ENCODE measurements at regions not wholly inside any gene's neighbourhood (a gene's known extent, or its start where the extent isn't known, plus 50 kb on each side); places are given as distances from the start of the nearest gene placed in this dataset.

DNA sequence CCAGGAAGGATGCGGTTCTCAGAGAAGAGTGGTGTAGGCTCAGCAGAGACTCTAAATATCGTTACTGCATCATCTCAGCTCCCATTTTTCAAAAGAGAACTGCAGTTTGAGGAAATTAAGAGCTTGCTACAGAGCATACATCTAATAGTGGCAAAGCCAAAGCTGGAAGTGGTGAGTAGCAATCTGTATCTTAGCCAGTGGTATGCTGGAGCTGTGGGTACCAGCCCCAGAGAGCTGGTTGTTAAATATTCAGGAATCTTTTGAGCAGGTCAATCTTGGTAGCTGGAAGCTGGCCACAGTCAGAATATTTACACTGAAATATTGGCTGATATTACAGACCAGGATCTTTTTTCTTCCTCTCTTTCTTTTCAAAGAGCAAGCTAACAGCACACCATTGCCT is 88.4 kb upstream of the STEAP1B start:
- Histone ChIP-seq H3K36me3 (ENCODE audit: control insufficient read depth, insufficient read depth, low read length) (no peaks in the 10 kb centered on the region), H3K4me3 (replicated peaks in 1 of 4; ENCODE audit: control extremely low read depth in 1 of 4, insufficient read depth in 1 of 4, low read depth in 3 of 4, low read length in 4 of 4) (no peak overlapping the region), H3K9me3 (ENCODE audit: control insufficient read depth, insufficient read depth, low read depth, low read length) (no peaks in the 10 kb centered on the region), H3K4me2 (ENCODE audit: extremely low read depth, insufficient read depth, low read length) (no peak overlapping the region), H3K9ac (ENCODE audit: insufficient read depth, low read length) (no peak overlapping the region), H2AFZ (ENCODE audit: low read length) (no peak overlapping the region), H3K27ac (ENCODE audit: insufficient read depth, low read length) (no peak overlapping the region), H3K4me1 (ENCODE audit: control insufficient read depth, extremely low read depth, insufficient read depth, low read length) (peaks cover 12% of the 10 kb centered on the region), H3K79me2 (ENCODE audit: control insufficient read depth, insufficient read depth, low read length) (no peaks in the 10 kb centered on the region), H4K20me1 (ENCODE audit: control insufficient read depth, extremely low read depth, insufficient read depth, low read length) (no peaks in the 10 kb centered on the region), H3K27me3 (ENCODE audit: control insufficient read depth, insufficient read depth, low read length) (no peaks in the 10 kb centered on the region)
- peak in 1 of 2 donors; percentile 57 for DNase-seq (ENCODE audit: low read depth in 2 of 2)
- TF ChIP-seq EZH2 (IDR thresholded peaks at IDR 0.05; ENCODE audit: low read length, missing control alignments), result no peak
- TF ChIP-seq, protein P1, sequence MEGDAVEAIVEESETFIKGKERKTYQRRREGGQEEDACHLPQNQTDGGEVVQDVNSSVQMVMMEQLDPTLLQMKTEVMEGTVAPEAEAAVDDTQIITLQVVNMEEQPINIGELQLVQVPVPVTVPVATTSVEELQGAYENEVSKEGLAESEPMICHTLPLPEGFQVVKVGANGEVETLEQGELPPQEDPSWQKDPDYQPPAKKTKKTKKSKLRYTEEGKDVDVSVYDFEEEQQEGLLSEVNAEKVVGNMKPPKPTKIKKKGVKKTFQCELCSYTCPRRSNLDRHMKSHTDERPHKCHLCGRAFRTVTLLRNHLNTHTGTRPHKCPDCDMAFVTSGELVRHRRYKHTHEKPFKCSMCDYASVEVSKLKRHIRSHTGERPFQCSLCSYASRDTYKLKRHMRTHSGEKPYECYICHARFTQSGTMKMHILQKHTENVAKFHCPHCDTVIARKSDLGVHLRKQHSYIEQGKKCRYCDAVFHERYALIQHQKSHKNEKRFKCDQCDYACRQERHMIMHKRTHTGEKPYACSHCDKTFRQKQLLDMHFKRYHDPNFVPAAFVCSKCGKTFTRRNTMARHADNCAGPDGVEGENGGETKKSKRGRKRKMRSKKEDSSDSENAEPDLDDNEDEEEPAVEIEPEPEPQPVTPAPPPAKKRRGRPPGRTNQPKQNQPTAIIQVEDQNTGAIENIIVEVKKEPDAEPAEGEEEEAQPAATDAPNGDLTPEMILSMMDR (conservative IDR thresholded peaks at IDR 0.05 in 1 of 2, IDR thresholded peaks at IDR 0.05 in 1 of 2; ENCODE audit: low read depth in 1 of 2, low read length in 2 of 2), result no peak

DNA sequence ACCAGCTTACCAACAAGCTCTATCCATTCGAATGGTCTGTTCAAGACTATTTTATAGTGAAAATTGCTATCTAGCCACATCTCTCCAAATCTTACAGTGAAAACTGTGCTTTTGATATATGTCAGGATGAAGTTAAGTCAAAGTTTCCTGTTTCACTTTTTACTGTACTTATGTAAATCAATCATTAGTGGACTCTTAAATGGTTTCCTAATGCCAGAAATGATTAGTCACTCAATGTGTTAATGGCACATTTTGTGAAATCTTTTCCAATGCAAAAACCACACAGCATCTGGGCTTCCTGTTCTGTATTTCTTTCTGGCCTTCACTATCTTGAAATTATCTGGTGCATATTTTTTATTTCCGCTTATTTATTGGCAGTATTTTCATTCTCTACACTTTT is 87.3 kb upstream of the STEAP1B start:
- no peaks in the 10 kb centered on the region for H3K27me3 ChIP-seq (ENCODE audit: control insufficient read depth, insufficient read depth, low read length)
- DNase-seq (ENCODE audit: low read depth in 2 of 2), result peak; percentile 53 to 87
- H3K4me2 ChIP-seq (ENCODE audit: extremely low read depth, insufficient read depth, low read length), result peak overlapping the region; percentile 7
- H3K27ac ChIP-seq (ENCODE audit: insufficient read depth, low read length), result peak overlapping the region; percentile 3
- H3K4me3 ChIP-seq (replicated peaks in 1 of 4; ENCODE audit: control extremely low read depth in 1 of 4, insufficient read depth in 1 of 4, low read depth in 3 of 4, low read length in 4 of 4), result no peak overlapping the region
- H2AFZ ChIP-seq (ENCODE audit: low read length), result no peak overlapping the region
- H4K20me1 ChIP-seq (ENCODE audit: control insufficient read depth, extremely low read depth, insufficient read depth, low read length), result no peaks in the 10 kb centered on the region
- no peak overlapping the region for H3K9ac ChIP-seq (ENCODE audit: insufficient read depth, low read length)
- TF ChIP-seq, protein P1 (conservative IDR thresholded peaks at IDR 0.05 in 1 of 2, IDR thresholded peaks at IDR 0.05 in 1 of 2; ENCODE audit: low read depth in 1 of 2, low read length in 2 of 2), result no peak
- TF ChIP-seq EZH2 (IDR thresholded peaks at IDR 0.05; ENCODE audit: low read length, missing control alignments), result no peak
- no peaks in the 10 kb centered on the region for H3K9me3 ChIP-seq (ENCODE audit: control insufficient read depth, insufficient read depth, low read depth, low read length)
- no peaks in the 10 kb centered on the region for H3K36me3 ChIP-seq (ENCODE audit: control insufficient read depth, insufficient read depth, low read length)
- H3K79me2 ChIP-seq (ENCODE audit: control insufficient read depth, insufficient read depth, low read length), result no peaks in the 10 kb centered on the region
- peaks cover 12% of the 10 kb centered on the region for H3K4me1 ChIP-seq (ENCODE audit: control insufficient read depth, extremely low read depth, insufficient read depth, low read length)

- H3K4me1 ChIP-seq (ENCODE audit: control insufficient read depth, extremely low read depth, insufficient read depth, low read length), result peaks cover 12% of the 10 kb centered on the region
- H3K9ac ChIP-seq (ENCODE audit: insufficient read depth, low read length), result no peak overlapping the region
- H4K20me1 ChIP-seq (ENCODE audit: control insufficient read depth, extremely low read depth, insufficient read depth, low read length), result no peaks in the 10 kb centered on the region
- peak; percentile 68 to 78 for DNase-seq (ENCODE audit: low read depth in 2 of 2)
- no peaks in the 10 kb centered on the region for H3K27me3 ChIP-seq (ENCODE audit: control insufficient read depth, insufficient read depth, low read length)
- H3K79me2 ChIP-seq (ENCODE audit: control insufficient read depth, insufficient read depth, low read length), result no peaks in the 10 kb centered on the region
- H3K4me2 ChIP-seq (ENCODE audit: extremely low read depth, insufficient read depth, low read length), result no peak overlapping the region
- no peaks in the 10 kb centered on the region for H3K36me3 ChIP-seq (ENCODE audit: control insufficient read depth, insufficient read depth, low read length)
- H3K27ac ChIP-seq (ENCODE audit: insufficient read depth, low read length), result no peak overlapping the region
- TF ChIP-seq EZH2 (IDR thresholded peaks at IDR 0.05; ENCODE audit: low read length, missing control alignments), result no peak
- TF ChIP-seq, protein P1 (conservative IDR thresholded peaks at IDR 0.05 in 1 of 2, IDR thresholded peaks at IDR 0.05 in 1 of 2; ENCODE audit: low read depth in 1 of 2, low read length in 2 of 2), result peak; percentile 52 to 63
- no peak overlapping the region for H3K4me3 ChIP-seq (replicated peaks in 1 of 4; ENCODE audit: control extremely low read depth in 1 of 4, insufficient read depth in 1 of 4, low read depth in 3 of 4, low read length in 4 of 4)
- H2AFZ ChIP-seq (ENCODE audit: low read length), result no peak overlapping the region
- no peaks in the 10 kb centered on the region for H3K9me3 ChIP-seq (ENCODE audit: control insufficient read depth, insufficient read depth, low read depth, low read length)
Measured at GRCh38 chr7:22586786-22587140, 86.8 kb upstream of the STEAP1B start.
